ENCODE measurements at regions not wholly inside any gene's neighbourhood (a gene's known extent, or its start where the extent isn't known, plus 50 kb on each side); places are given as distances from the start of the nearest gene placed in this dataset.
"Not testable (repeated sequence)": the region's sequence is repeated elsewhere in the genome, so short reads cannot be mapped to it uniquely, and the experiment has no call there.

GRCh38 chr20:57995381-57995977, 233.0 kb downstream of the ANKRD60 start:
- no peak for DNase-seq

GRCh38 chr20:57993716-57994431, 234.6 kb downstream of the ANKRD60 start:
- DNase-seq, result no peak

GRCh38 chr20:57991211-57991881, 237.1 kb downstream of the ANKRD60 start:
- peak; percentile 20 to 22 for DNase-seq

GRCh38 chr20:57990396-57990987, 238.0 kb downstream of the ANKRD60 start:
- DNase-seq, result no peak

- no peak for DNase-seq
Measured at GRCh38 chr20:57988828-57989227, 239.6 kb downstream of the ANKRD60 start.

GRCh38 chr20:57988422-57988821, 240.0 kb downstream of the ANKRD60 start:
- DNase-seq, result no peak

- no peak for DNase-seq
Measured at GRCh38 chr20:57987659-57988058, 240.8 kb downstream of the ANKRD60 start.

GRCh38 chr20:57986666-57987065, 241.8 kb downstream of the ANKRD60 start:
- DNase-seq, result no peak

- DNase-seq, result no peak
Measured at GRCh38 chr20:57985278-57985677, 243.2 kb downstream of the ANKRD60 start.

GRCh38 chr20:57983082-57983481, 245.4 kb downstream of the ANKRD60 start:
- no peak for DNase-seq

- no peak for DNase-seq
Measured at GRCh38 chr20:57980506-57980905, 247.9 kb downstream of the ANKRD60 start.

GRCh38 chr20:57977569-57977968, 250.9 kb downstream of the ANKRD60 start:
- no peak for DNase-seq

GRCh38 chr20:57977141-57977540, 251.3 kb downstream of the ANKRD60 start:
- DNase-seq, result no peak

GRCh38 chr20:57974863-57975262, 253.6 kb downstream of the ANKRD60 start:
- DNase-seq, result no peak

- DNase-seq, result no peak
Measured at GRCh38 chr20:57973886-57974285, 254.6 kb downstream of the ANKRD60 start.

- not testable (repeated sequence) for DNase-seq
Measured at GRCh38 chr20:57971583-57971982, 256.9 kb downstream of the ANKRD60 start.

- no peak for DNase-seq
Measured at GRCh38 chr20:57970856-57971255, 257.6 kb downstream of the ANKRD60 start.

- DNase-seq, result no peak
Measured at GRCh38 chr20:57970116-57970515, 258.3 kb downstream of the ANKRD60 start.

- no peak for DNase-seq
Measured at GRCh38 chr20:57968120-57968519, 258.3 kb upstream of the PMEPA1 start.

GRCh38 chr20:57967364-57967763, 257.5 kb upstream of the PMEPA1 start:
- DNase-seq, result no peak

- DNase-seq, result no peak
Measured at GRCh38 chr20:57966620-57967019, 256.8 kb upstream of the PMEPA1 start.

GRCh38 chr20:57965441-57965840, 255.6 kb upstream of the PMEPA1 start:
- DNase-seq, result no peak

- no peak for DNase-seq
Measured at GRCh38 chr20:57964011-57964862, 254.4 kb upstream of the PMEPA1 start.
